Keratinocyte (primary cell): ENCODE measurements at regions not wholly inside any gene's neighbourhood (a gene's known extent, or its start where the extent isn't known, plus 50 kb on each side); places are given as distances from the start of the nearest gene placed in this dataset.

ENCODE experiments used
- EZH2 ChIP-seq: IDR thresholded peaks from one replicate; pipeline ENCODE4 v1.6.1; 2012; ENCODE audit warnings: inconsistent platforms, mild to moderate bottlenecking, low read length, moderate library complexity
- TF ChIP-seq, protein P1 (sequence below), 3 experiments: IDR thresholded peaks in 1 of 3; conservative IDR thresholded peaks in 1 of 3; optimal IDR thresholded peaks in 1 of 3; 2 replicates in 2 of 3; 3 replicates in 1 of 3; pipeline versions ENCODE3 to v1.5.1; 2011; ENCODE audit warnings: low read length in 3 of 3, mild to moderate bottlenecking in 3 of 3, moderate library complexity in 2 of 3, control low read depth in 1 of 3, inconsistent platforms in 1 of 3; ENCODE audit not compliant: insufficient read depth in 2 of 3; ENCODE audit errors: extremely low read depth in 1 of 3

DNA sequence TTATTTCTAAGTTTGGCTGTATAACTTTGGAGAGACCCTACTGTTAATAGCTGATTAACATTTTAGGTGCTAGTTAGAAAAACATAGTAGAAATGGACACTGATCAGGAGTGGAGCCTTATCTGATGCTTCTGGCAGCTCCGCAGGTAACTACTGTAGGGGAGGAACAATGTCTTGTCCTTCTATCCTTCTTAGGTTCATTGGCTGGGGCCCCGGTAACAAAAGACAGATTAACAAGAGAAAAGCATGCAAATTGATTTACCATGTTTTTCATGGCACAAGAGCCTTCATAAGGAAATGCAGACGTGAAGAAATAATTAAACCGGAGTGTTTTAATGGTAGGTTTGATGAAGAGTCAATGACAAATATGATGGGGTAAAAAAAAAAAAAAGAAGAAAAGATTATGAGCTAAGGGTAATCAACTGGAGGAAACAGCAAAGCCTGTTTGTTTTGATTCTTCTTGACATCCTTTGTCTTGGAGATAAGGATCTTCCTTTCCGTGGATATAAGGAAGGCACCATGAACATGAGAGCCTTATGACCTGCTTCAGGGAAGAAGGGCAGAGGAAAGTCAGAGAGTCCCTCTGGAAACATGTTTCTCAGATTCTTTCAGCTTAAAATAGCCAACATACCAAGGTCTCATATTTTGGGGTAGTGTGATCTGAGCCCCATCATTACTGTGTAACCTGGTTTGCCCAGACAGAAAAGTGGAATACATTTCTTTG lies 62.4 kb upstream of the GCFC2 start:
- TF ChIP-seq, protein P1, sequence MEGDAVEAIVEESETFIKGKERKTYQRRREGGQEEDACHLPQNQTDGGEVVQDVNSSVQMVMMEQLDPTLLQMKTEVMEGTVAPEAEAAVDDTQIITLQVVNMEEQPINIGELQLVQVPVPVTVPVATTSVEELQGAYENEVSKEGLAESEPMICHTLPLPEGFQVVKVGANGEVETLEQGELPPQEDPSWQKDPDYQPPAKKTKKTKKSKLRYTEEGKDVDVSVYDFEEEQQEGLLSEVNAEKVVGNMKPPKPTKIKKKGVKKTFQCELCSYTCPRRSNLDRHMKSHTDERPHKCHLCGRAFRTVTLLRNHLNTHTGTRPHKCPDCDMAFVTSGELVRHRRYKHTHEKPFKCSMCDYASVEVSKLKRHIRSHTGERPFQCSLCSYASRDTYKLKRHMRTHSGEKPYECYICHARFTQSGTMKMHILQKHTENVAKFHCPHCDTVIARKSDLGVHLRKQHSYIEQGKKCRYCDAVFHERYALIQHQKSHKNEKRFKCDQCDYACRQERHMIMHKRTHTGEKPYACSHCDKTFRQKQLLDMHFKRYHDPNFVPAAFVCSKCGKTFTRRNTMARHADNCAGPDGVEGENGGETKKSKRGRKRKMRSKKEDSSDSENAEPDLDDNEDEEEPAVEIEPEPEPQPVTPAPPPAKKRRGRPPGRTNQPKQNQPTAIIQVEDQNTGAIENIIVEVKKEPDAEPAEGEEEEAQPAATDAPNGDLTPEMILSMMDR (optimal IDR thresholded peaks at IDR 0.05 in 1 of 3, IDR thresholded peaks at IDR 0.05 in 1 of 3, conservative IDR thresholded peaks at IDR 0.05 in 1 of 3; ENCODE audit: extremely low read depth in 1 of 3, insufficient read depth in 2 of 3, low read length in 3 of 3), result no peak
- TF ChIP-seq EZH2, result no peak
